ENCODE measurements at regions not wholly inside any gene's neighbourhood (a gene's known extent, or its start where the extent isn't known, plus 50 kb on each side); places are given as distances from the start of the nearest gene placed in this dataset.

- no peak for TF ChIP-seq EZH2phosphoT487 (IDR thresholded peaks at IDR 0.05)
- no peak for TF ChIP-seq CTCF (IDR thresholded peaks at IDR 0.05)
These were observed 106.7 kb downstream of the RPS29 start for GRCh38 chr14:49479432-49479831.

All from neural progenitor cell (in vitro differentiated cells).